ENCODE measurements at regions not wholly inside any gene's neighbourhood (a gene's known extent, or its start where the extent isn't known, plus 50 kb on each side); places are given as distances from the start of the nearest gene placed in this dataset.

GRCh38 chr1:55580845-55581332 lies 365.7 kb upstream of the USP24 start:
- ATAC-seq (no peak), FAIRE-seq (no peak), DNase-seq (ENCODE audit: low read depth, low spot score) (no peak)
- RAD21 ChIA-PET (ENCODE audit: unreplicated experiment): no interaction called here
- no peak overlapping the region for H3K27ac ChIP-seq (ENCODE audit: control insufficient read depth, insufficient read depth)
- H3K9me3 ChIP-seq (replicated peaks; ENCODE audit: control insufficient read depth, insufficient read depth, low read length): no peaks in the 10 kb centered on the region
- 33% methylated on average over 3 of the region's 3 CpGs for WGBS (ENCODE audit: insufficient coverage, insufficient replicate concordance, low lambda C conversion rate, missing lambda C conversion rate)
- H3K27me3 ChIP-seq (replicated peaks in 1 of 2; ENCODE audit: control insufficient read depth in 2 of 2, insufficient read depth in 2 of 2, low read length in 1 of 2): no peaks in the 10 kb centered on the region
- BruUV-seq (replicated peaks): no TSS peak
- H3K79me2 ChIP-seq (ENCODE audit: control insufficient read depth, insufficient read depth, low read length): no peaks in the 10 kb centered on the region
- intact Hi-C loops (cut with micrococcal nuclease; ENCODE audit: unreplicated experiment) (no loop called here), in situ Hi-C loops (cut with MboI) (no loop called here)
- H3K4me2 ChIP-seq (ENCODE audit: control insufficient read depth, insufficient read depth): no peak overlapping the region
- no peaks in the 10 kb centered on the region for H4K20me1 ChIP-seq (ENCODE audit: control insufficient read depth, insufficient read depth)
- H3K4me3 ChIP-seq: no peak overlapping the region
- no peak overlapping the region for H3K9ac ChIP-seq (ENCODE audit: control insufficient read depth, insufficient read depth, low read length)
- no peaks in the 10 kb centered on the region for H3K4me1 ChIP-seq (ENCODE audit: control insufficient read depth, insufficient read depth, low read length)
- SMC1A ChIA-PET (ENCODE audit: uncharacterized antibody, unreplicated experiment): no interaction called here
- POLR2A ChIA-PET: no interaction called here
- H2AFZ ChIP-seq (ENCODE audit: control insufficient read depth, low read depth, low read length): no peak overlapping the region
- CTCF ChIA-PET: no interaction called here
- H3K36me3 ChIP-seq (ENCODE audit: control insufficient read depth in 2 of 2, insufficient read depth in 2 of 2, low read length in 1 of 2): no peaks in the 10 kb centered on the region
- no peak for TF ChIP-seq HDGF (IDR thresholded peaks at IDR 0.05)
- TF ChIP-seq NFYA (IDR thresholded peaks at IDR 0.05; ENCODE audit: borderline replicate concordance, low read depth, low read length): no peak
- TF ChIP-seq RUNX3 (IDR thresholded peaks at IDR 0.05; ENCODE audit: low read length): no peak
- no peak for TF ChIP-seq KAT2A (conservative IDR thresholded peaks at IDR 0.05; ENCODE audit: control insufficient read depth, low read depth, low read length)
- no peak for TF ChIP-seq SREBF1 (IDR thresholded peaks at IDR 0.05; ENCODE audit: low read length)
- no peak for TF ChIP-seq TCF12 (IDR thresholded peaks at IDR 0.05; ENCODE audit: low read depth, low read length)
- TF ChIP-seq CHD4 (IDR thresholded peaks at IDR 0.05): no peak
- TF ChIP-seq CHD2 (IDR thresholded peaks at IDR 0.05; ENCODE audit: borderline replicate concordance, low read depth, low read length): no peak
- TF ChIP-seq RB1 (IDR thresholded peaks at IDR 0.05; ENCODE audit: borderline replicate concordance): no peak
- no peak for TF ChIP-seq BACH1 (IDR thresholded peaks at IDR 0.05; ENCODE audit: borderline replicate concordance)

GRCh38 chr1:55579332-55580001 lies 364.3 kb upstream of the USP24 start:
- Histone ChIP-seq H3K36me3 (ENCODE audit: control insufficient read depth in 2 of 2, insufficient read depth in 2 of 2, low read length in 1 of 2) (no peaks in the 10 kb centered on the region), H3K9me3 (replicated peaks; ENCODE audit: control insufficient read depth, insufficient read depth, low read length) (no peaks in the 10 kb centered on the region), H3K4me3 (no peak overlapping the region), H3K9ac (ENCODE audit: control insufficient read depth, insufficient read depth, low read length) (no peak overlapping the region), H4K20me1 (ENCODE audit: control insufficient read depth, insufficient read depth) (no peaks in the 10 kb centered on the region), H3K27me3 (replicated peaks in 1 of 2; ENCODE audit: control insufficient read depth in 2 of 2, insufficient read depth in 2 of 2, low read length in 1 of 2) (no peaks in the 10 kb centered on the region), H3K4me1 (ENCODE audit: control insufficient read depth, insufficient read depth, low read length) (no peaks in the 10 kb centered on the region), H3K4me2 (ENCODE audit: control insufficient read depth, insufficient read depth) (no peak overlapping the region), H3K27ac (ENCODE audit: control insufficient read depth, insufficient read depth) (no peak overlapping the region), H3K79me2 (ENCODE audit: control insufficient read depth, insufficient read depth, low read length) (no peaks in the 10 kb centered on the region), H2AFZ (ENCODE audit: control insufficient read depth, low read depth, low read length) (no peak overlapping the region)
- SMC1A ChIA-PET (ENCODE audit: uncharacterized antibody, unreplicated experiment): no interaction called here
- TF ChIP-seq EGR1 (IDR thresholded peaks at IDR 0.05; ENCODE audit: borderline replicate concordance in 1 of 2, low read depth in 2 of 2, low read length in 2 of 2) (no peak), IKZF2 (IDR thresholded peaks at IDR 0.05) (no peak), ZNF384 (IDR thresholded peaks at IDR 0.05; ENCODE audit: borderline replicate concordance, low read depth, low read length) (no peak), GABPA (IDR thresholded peaks at IDR 0.05; ENCODE audit: low read depth) (no peak)
- 35% methylated on average over 3 of the region's 3 CpGs for WGBS (ENCODE audit: insufficient coverage, insufficient replicate concordance, low lambda C conversion rate, missing lambda C conversion rate)
- no peak for FAIRE-seq
- in situ Hi-C loops (cut with MboI): no loop called here
- intact Hi-C loops (cut with micrococcal nuclease; ENCODE audit: unreplicated experiment): no loop called here
- no TSS peak for BruUV-seq (replicated peaks)
- DNase-seq (ENCODE audit: low read depth, low spot score): no peak
- no peak for ATAC-seq
- RAD21 ChIA-PET (ENCODE audit: unreplicated experiment): no interaction called here
- CTCF ChIA-PET: no interaction called here
- POLR2A ChIA-PET: no interaction called here
